AG04450 (cell line): ENCODE measurements at regions not wholly inside any gene's neighbourhood (a gene's known extent, or its start where the extent isn't known, plus 50 kb on each side); places are given as distances from the start of the nearest gene placed in this dataset.

Experiments
- CTCF ChIA-PET: fragments of 300-600, 350-600 bp; formaldehyde crosslinking; extraction: SDS; loops from one replicate; lab custom pipeline; 2022; ENCODE audit warnings: antibody characterized with exemption, inconsistent platforms; lab: Charles Lee
- POLR2A ChIA-PET: fragments of 350-600 bp; formaldehyde crosslinking; extraction: SDS; loops from one replicate; lab custom pipeline; 2021; ENCODE audit warnings: antibody characterized with exemption, inconsistent platforms; lab: Yijun Ruan, JAX
- DNase-seq: peaks from one replicate; pipeline ENCODE4 v3.0.0-alpha.2; 2011; ENCODE audit warnings: low read depth, low spot score
- H3K27ac ChIP-seq: one replicate; pipeline ENCODE4 v1.5.1; 2012; ENCODE audit warnings: low read depth, low read length, control low read depth
- H3K27me3 ChIP-seq: one replicate; pipeline ENCODE4 v1.6.0; 2012; ENCODE audit warnings: low read length; ENCODE audit not compliant: control insufficient read depth, insufficient read depth
- H3K4me3 ChIP-seq: 2 replicates; pipeline ENCODE4 v1.5.1; 2011; ENCODE audit warnings: mild to moderate bottlenecking, low read depth, low read length, control low read depth
- H3K9me3 ChIP-seq: 2 replicates; pipeline ENCODE4 v1.5.1; 2012; ENCODE audit warnings: low read length; ENCODE audit not compliant: control insufficient read depth, insufficient read depth
- TF ChIP-seq, protein P1 (sequence below): IDR thresholded peaks from 2 replicates; pipeline ENCODE4 v1.5.1; 2011; ENCODE audit warnings: low read depth, low read length, control low read depth, inconsistent platforms

DNA sequence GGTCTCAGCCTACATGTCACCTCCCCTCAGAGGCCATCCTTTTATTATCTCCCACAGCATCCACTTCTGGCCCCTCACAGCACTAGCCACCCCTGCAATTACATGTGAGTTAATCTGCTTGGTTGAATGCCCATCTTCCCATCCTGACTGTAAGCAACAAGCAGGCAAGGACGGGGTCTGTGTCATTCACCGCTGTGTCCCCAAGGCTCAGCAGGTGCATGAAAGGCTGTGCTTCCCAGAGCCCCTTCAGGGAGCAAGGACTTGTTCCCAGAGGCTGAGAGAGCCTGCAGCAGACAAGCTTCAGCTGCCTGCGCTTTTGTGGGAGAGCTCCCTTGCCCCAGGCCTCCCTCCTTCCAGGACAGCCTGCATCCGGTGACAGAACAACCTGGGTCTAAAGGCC, 172.7 kb upstream of the GSC start:
- ChIA-PET CTCF (no interaction called here), POLR2A (no interaction called here)
- no peak for DNase-seq
- TF ChIP-seq, protein P1, sequence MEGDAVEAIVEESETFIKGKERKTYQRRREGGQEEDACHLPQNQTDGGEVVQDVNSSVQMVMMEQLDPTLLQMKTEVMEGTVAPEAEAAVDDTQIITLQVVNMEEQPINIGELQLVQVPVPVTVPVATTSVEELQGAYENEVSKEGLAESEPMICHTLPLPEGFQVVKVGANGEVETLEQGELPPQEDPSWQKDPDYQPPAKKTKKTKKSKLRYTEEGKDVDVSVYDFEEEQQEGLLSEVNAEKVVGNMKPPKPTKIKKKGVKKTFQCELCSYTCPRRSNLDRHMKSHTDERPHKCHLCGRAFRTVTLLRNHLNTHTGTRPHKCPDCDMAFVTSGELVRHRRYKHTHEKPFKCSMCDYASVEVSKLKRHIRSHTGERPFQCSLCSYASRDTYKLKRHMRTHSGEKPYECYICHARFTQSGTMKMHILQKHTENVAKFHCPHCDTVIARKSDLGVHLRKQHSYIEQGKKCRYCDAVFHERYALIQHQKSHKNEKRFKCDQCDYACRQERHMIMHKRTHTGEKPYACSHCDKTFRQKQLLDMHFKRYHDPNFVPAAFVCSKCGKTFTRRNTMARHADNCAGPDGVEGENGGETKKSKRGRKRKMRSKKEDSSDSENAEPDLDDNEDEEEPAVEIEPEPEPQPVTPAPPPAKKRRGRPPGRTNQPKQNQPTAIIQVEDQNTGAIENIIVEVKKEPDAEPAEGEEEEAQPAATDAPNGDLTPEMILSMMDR = no peak
- Histone ChIP-seq H3K27me3 (no peaks in the 10 kb centered on the region), H3K27ac (no peak overlapping the region), H3K4me3 (no peak overlapping the region), H3K9me3 (peaks cover 52% of the 10 kb centered on the region)

DNA sequence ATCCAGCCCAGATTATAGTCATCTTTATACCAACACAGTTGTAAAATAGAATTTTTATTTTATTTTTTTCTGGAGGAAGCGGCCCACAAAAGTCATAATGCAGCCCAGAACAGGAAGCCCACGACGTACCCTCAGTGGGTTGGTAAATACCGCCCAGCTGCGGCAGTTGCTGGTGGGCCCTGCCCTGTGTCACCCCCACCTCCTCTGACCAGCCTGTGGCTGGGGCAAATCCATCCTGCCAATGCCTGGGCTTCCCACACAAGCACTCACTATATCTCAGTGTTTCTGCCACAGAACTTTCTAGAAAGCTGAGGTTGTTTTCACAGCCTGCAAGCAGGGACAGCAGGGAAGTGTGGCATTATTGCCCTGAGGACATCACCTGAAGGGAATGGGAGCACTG, 171.4 kb upstream of the GSC start:
- H3K27me3 ChIP-seq = no peaks in the 10 kb centered on the region
- H3K4me3 ChIP-seq = no peak overlapping the region
- DNase-seq = no peak
- CTCF ChIA-PET = no interaction called here
- POLR2A ChIA-PET = no interaction called here
- H3K27ac ChIP-seq = no peak overlapping the region
- TF ChIP-seq, protein P1 = no peak
- H3K9me3 ChIP-seq = peaks cover 48% of the 10 kb centered on the region

DNA sequence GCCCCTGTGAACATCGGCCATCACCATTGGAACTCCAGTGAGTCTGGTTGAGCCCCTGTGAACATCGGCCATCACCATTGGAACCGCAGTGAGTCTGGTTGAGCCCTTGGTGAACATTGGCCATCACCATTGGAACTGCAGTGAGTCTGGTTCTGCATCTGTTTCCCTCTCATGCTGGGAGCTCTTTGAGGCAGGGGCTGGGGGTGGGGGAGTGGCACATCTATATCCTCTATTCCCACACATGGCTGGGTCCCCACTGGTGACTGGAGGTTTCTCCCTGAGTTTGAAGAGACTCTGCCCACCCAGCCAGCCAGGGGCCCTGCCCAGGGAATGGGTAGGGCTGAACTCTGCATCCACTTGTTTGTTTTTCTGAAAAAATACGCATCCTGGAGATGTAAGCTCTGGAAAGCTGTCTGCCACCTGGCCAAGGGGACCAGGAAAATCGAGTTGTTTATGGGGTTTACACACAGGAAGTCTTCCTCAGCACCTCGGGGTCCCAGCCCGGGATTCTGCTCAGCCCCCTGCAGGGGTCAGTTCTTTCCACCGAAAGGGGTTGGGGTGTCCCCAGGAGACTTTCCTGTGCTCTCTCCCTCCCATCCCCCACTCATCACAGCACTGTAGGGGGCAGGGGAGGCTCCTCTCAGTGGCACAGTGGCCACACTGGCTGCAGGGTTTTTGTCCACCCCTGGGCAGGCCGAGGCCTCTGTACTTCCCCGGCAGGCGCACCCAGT, 170.5 kb upstream of the GSC start:
- Histone ChIP-seq H3K9me3 (peaks cover 48% of the 10 kb centered on the region), H3K4me3 (no peak overlapping the region), H3K27ac (no peak overlapping the region), H3K27me3 (no peaks in the 10 kb centered on the region)
- CTCF ChIA-PET = no interaction called here
- POLR2A ChIA-PET = no interaction called here
- TF ChIP-seq, protein P1 = no peak
- no peak for DNase-seq

DNA sequence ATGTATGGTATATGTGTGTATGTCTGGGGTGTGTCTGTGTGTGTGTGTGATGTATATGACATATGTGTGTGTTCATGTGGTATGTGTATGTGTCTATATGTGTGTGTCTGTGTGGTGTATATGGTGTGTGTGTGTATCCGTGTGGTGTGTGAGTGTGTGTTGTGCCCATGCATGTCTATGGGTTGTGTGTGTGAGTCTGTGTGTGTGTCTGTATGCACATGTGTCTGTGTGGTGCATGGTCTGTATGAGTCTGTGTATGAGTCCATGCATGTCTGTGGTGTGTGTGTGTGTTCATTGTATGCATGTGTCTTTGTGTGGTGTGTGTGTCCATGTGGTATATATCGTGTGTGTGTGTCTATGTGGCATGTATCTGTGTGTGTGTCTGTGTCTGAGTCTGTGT, 168.1 kb upstream of the GSC start:
- TF ChIP-seq, protein P1 = no peak
- Histone ChIP-seq H3K4me3 (no peak overlapping the region), H3K27ac (no peak overlapping the region), H3K9me3 (peaks cover 34% of the 10 kb centered on the region), H3K27me3 (no peaks in the 10 kb centered on the region)
- no peak for DNase-seq
- ChIA-PET POLR2A (no interaction called here), CTCF (no interaction called here)

DNA sequence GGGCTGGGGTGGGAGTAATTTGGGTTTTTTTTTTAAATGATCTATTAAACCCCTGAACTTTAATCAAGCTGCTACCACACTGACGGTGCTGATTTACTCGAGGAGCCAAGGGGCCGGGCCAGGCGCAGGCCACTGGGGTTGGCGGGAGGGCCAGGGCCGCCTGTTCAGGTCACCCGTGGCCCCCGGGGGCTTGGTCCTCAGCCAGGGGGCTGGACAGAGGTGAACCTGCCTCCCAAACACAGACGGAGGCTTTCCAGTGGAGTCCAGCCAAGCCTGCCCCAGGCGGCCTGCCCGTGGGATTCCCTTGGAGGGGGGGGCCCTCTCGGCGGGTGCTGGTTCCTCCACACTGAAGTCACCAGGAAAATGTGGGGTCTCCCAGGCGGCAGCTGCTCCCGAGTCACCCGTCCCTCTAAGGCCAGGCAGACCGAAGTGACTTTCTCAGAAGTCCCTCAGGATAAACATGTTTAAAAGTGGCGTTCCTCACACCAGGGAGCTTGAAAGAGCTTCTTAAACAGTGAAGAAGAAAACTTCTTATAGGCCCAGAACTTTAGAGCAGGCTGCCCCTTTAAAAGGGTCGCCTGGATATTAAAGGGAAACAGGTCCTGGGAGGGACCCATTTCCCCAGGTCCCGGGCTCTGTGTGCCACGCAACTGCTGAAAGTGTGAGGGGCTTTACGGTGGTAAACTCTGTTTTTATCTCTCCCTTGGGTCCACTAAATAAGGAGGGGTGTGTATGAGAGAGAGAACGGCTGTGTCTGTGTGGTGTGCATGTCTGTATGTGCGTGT, 167.2 kb upstream of the GSC start:
- Histone ChIP-seq H3K9me3 (peaks cover 32% of the 10 kb centered on the region), H3K4me3 (no peak overlapping the region), H3K27me3 (no peaks in the 10 kb centered on the region), H3K27ac (no peak overlapping the region)
- TF ChIP-seq, protein P1 = no peak
- ChIA-PET POLR2A (no interaction called here), CTCF (no interaction called here)
- DNase-seq = no peak
